Skeletal muscle cell (primary cell): ENCODE measurements at regions not wholly inside any gene's neighbourhood (a gene's known extent, or its start where the extent isn't known, plus 50 kb on each side); places are given as distances from the start of the nearest gene placed in this dataset.
A peak's percentile ranks its signal among the peaks of the same experiment; 100 is the strongest.

Experiments used
- DNase-seq: peaks from one replicate; pipeline ENCODE4 v3.0.0-alpha.2; 2010; ENCODE audit warnings: low read depth
- H3K4me3 ChIP-seq: 2 replicates; pipeline ENCODE4 v1.5.1; 2011; ENCODE audit warnings: low read depth, mild to moderate bottlenecking, control low read depth, low read length, moderate library complexity

DNA sequence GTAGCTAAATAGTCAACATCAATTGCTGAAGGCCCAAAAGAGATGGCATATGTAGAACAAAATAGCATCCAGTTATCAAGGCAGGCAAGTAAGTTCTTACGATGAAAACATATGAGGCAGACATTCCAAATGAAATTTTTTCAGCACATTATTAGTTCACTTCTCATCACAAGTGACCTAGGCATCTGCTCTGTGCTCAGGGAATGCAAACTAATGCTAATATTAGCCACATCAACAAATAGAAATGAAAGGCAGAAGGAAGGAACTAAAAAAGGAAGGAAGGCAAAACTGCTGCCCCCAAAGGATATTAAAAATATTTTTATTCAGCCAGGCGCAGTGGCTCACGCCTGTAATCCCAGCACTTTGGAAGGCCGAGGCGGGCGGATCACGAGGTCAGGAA, 51.2 kb upstream of the ROCK1 start:
- H3K4me3 ChIP-seq: no peak overlapping the region
- DNase-seq: no peak

DNA sequence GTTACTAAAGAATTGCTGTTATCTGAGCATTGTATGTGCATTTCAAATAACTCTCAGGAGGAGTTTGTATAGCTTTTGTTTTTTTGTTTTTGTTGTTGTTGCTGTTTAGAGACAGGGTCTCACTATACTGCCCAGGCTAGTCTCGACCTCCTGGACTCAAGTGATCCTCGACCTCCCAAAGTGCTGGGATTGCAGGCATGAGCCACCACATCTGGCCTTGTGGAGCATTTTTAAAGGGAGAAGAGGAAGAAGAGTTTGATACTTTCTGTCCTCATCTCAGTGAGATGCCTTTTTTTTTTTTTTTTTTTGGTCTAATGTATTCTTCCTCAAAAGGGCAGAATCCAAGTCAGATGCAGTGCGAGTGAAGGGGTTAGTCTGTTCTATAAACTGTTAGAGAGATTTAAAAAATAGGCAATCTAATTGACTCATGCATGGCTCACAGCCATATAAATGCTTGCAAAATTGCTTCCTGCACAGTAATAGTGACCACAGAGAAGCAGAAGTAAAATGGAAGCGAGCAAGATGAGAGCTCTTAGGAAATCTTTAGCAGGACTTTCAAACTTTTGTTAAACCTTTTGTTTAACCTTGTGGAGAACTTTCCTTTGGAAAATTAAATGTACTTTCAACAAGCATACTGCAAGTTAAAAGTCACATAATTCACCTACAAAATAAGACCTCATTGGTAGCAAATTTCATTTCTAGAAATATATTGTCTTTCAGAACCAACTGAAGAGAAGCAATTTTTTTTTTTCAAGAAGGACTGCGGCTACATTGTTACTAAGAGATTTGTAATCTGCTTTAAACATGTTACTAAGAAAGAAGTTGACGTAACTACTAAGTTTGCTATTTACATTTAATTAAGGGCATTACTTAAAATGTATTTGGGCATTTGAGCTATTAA, 52.3 kb upstream of the ROCK1 start:
- DNase-seq: peak; percentile 57
- no peak overlapping the region for H3K4me3 ChIP-seq

DNA sequence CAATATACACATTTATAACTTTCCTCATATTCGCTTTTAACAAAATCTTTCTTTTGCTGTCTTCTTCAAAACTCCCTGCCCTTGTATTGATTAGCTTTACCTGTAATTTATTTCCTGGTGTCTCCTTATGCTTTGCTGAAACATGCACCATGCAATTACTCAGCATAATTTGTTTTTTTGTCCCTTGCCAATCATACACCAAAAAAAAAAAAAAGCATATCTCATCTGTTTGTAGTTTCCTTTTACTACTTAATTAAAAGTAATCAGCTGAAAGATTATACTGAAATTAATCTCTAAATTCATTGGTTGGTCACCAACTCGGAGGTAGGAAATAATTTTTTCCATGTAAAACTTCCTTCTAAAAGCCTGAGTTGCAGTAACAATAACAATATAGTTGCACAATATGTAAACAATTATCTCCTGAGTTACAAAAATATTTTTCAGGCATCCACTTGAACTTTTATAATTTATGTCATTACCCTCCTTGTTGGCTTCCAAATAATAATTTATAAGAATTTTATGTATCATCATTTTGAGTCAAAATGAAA, 53.0 kb upstream of the ROCK1 start:
- no peak for DNase-seq
- H3K4me3 ChIP-seq: no peak overlapping the region

DNA sequence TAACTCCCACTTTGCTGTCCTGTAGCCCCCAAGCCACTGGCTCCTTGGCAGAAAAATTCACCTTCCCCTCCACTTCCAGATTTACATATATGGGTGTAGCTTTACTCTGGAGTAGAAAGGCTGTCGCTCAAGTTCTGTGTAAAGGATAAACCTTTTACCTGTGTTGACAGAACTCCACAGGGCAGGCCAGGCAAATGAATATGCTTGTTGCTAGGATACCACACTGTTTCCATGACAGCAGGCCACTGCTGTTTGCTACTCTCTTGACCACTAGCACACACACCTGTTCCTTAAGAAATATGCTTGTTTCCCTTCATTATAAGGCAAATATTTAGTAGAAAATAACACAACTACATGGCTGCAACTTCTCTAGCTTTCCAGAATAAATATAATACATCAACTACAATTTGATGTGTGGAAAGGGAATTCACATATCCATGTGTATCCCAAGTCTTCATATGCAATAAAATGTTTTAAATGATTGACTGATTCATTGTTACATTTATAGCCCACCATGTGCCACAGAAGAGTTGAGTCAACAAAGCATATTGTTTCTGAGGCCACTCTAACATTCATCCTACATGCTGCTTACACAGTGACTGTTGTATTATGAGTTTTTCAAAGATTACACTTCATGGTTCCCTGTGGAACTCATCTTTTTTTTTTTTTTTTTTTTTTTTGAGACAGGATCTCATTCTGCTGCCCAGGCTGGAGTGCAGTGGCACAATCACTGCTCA, 56.2 kb upstream of the ROCK1 start:
- DNase-seq: no peak
- H3K4me3 ChIP-seq: no peak overlapping the region

DNA sequence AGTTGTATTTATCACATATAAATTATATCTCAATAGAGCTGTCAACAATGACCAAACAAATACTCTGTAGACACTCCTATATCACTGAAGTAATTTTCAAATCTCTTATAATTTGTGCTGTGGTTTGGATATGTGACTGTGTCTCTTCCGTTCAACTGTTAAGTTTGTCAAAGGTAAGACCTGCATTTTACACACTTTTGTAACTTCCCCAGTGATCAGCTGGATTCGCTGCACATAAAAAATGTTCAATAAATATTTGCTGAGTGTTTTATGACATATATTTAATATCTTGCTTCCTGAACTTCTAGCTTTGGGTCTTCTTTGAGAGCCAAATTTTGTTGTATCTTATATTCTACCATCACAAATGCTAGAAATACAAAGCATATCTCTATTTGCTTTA, 57.3 kb upstream of the ROCK1 start:
- no peak overlapping the region for H3K4me3 ChIP-seq
- DNase-seq: no peak

- DNase-seq: no peak
- H3K4me3 ChIP-seq: no peak overlapping the region
Observed at GRCh38 chr18:21177822-21178221, 64.2 kb upstream of the GREB1L start.

GRCh38 chr18:21179590-21180220, 62.3 kb upstream of the GREB1L start:
- no peak overlapping the region for H3K4me3 ChIP-seq
- DNase-seq: peak; percentile 13

- no peak overlapping the region for H3K4me3 ChIP-seq
- DNase-seq: no peak
Observed at GRCh38 chr18:21180588-21180987, 61.4 kb upstream of the GREB1L start.

- DNase-seq: no peak
- no peak overlapping the region for H3K4me3 ChIP-seq
Observed at GRCh38 chr18:21181766-21182165, 60.3 kb upstream of the GREB1L start.

- no peak overlapping the region for H3K4me3 ChIP-seq
- DNase-seq: no peak
Observed at GRCh38 chr18:21183670-21184069, 58.4 kb upstream of the GREB1L start.

DNA sequence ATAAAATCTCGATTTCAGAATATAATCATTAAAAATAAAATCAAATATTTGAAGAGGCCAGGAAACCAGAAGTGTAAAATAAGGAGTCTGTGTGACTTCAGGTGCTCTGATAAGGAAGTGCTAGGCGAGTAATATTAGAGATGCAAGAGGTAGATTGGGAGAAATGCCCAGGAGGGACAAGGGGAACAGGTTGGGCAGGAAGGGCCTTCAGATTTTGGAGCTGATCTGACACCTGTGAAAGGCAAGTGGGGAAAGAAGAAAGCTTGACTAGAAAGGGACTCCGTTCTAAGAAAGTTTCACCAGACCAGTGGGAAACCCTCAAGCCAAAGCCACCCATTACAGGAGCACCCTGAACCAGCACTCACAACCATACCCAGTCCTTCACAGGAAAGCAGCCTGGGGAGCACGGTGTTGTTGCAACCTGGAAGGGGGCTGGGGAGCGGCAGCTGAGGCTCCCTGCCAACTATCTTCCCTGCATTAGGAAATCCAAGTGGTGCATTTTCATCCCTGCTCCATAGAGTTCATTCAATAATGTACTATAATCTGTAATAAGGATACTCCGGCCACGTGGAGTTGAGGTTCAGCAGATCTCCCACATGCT, 57.5 kb upstream of the GREB1L start:
- H3K4me3 ChIP-seq: no peak overlapping the region
- DNase-seq: no peak

GRCh38 chr18:21187886-21188285, 54.1 kb upstream of the GREB1L start:
- no peak overlapping the region for H3K4me3 ChIP-seq
- DNase-seq: no peak

DNA sequence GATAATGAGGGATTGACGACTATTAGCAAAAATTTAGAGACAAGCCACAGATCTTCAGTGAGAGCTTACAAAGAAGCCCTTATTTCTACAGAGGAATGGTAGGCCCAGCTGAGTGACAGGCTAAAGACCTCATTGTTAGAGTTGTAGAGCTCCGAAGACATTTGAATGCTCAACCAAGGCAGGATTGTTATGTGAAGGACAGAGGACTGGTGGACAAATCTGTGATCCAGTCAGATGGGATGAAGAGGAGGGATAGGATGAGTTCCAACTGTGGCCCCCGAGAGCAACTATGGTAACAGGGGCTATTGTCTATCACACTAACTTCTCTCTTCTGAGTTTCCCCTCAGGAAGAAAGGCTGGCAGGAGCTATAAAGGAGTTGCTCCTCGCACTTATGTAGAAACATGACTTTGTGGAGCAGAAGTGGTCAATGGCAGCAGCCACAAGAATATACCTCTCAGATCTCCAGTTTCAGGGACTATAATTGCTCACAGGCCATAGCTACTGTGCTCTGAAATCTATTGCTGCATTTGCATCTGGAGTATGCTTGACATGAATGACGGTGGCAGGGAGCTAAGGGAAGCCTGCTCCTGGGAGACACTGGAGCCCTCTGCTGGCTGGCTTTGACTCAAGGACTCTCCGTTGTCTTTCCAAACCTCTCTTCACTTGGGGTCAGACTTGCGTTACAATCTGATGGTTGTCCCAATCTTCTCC, 50.3 kb upstream of the GREB1L start:
- peak; percentile 6 for DNase-seq
- H3K4me3 ChIP-seq: no peak overlapping the region
